ENCODE measurements at regions not wholly inside any gene's neighbourhood (a gene's known extent, or its start where the extent isn't known, plus 50 kb on each side); places are given as distances from the start of the nearest gene placed in this dataset.

- H3K27ac ChIP-seq, result no peak overlapping the region
- no peak for TF ChIP-seq ZFX (IDR thresholded peaks at IDR 0.05)
- TF ChIP-seq, protein P1, sequence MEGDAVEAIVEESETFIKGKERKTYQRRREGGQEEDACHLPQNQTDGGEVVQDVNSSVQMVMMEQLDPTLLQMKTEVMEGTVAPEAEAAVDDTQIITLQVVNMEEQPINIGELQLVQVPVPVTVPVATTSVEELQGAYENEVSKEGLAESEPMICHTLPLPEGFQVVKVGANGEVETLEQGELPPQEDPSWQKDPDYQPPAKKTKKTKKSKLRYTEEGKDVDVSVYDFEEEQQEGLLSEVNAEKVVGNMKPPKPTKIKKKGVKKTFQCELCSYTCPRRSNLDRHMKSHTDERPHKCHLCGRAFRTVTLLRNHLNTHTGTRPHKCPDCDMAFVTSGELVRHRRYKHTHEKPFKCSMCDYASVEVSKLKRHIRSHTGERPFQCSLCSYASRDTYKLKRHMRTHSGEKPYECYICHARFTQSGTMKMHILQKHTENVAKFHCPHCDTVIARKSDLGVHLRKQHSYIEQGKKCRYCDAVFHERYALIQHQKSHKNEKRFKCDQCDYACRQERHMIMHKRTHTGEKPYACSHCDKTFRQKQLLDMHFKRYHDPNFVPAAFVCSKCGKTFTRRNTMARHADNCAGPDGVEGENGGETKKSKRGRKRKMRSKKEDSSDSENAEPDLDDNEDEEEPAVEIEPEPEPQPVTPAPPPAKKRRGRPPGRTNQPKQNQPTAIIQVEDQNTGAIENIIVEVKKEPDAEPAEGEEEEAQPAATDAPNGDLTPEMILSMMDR (conservative IDR thresholded peaks at IDR 0.05), result no peak
Measured at GRCh38 chr6:18931086-18931485, 543.9 kb downstream of the RNF144B start.

DNA sequence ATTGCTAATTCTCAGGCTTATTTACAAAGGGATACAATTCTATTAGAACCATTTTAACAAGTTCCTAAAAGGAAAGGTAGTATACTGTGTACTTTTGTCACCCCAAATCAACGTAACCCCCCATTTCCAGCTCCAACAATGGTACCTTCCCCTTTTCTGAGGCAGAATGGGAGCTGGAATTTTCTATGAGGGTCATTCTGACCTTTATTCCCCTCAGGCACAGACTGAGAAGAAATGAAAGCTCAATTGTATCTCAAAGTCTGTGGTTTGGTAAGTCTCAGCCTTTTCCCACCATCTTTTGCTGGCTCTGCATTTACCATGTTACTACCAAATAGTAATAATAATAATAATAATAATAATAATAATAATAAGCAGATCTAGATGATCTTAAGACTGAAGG is 571.0 kb downstream of the RNF144B start:
- TF ChIP-seq, protein P1 (conservative IDR thresholded peaks at IDR 0.05), result no peak
- TF ChIP-seq ZFX (IDR thresholded peaks at IDR 0.05), result no peak
- H3K27ac ChIP-seq, result no peak overlapping the region

GRCh38 chr6:18961566-18961965 is 574.4 kb downstream of the RNF144B start:
- no peak for TF ChIP-seq ZFX (IDR thresholded peaks at IDR 0.05)
- TF ChIP-seq, protein P1 (conservative IDR thresholded peaks at IDR 0.05), result no peak
- no peak overlapping the region for H3K27ac ChIP-seq

GRCh38 chr6:18962361-18962905 is 575.3 kb downstream of the RNF144B start:
- no peak for TF ChIP-seq ZFX (IDR thresholded peaks at IDR 0.05)
- TF ChIP-seq, protein P1 (conservative IDR thresholded peaks at IDR 0.05), result no peak
- no peak overlapping the region for H3K27ac ChIP-seq

DNA sequence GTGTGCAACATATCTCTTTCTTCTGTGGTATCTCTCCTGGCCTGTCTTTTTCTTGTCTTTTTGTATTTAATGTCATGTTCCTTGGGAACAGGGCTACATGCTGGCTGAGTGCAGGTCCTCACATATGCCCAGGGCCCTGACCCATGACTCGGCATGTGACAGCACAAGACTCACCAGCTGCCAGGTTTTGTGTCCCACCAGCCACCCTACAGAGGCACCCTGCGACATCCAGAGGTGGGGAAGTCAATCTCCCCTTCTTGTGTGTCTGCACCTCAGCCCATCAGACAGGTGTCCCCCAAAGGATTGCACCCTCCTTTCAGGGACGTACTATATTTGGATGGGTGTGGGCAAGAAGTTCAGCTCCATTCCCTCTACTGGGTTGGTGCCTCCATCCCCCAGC is 576.3 kb downstream of the RNF144B start:
- no peak overlapping the region for H3K27ac ChIP-seq
- TF ChIP-seq, protein P1 (conservative IDR thresholded peaks at IDR 0.05), result no peak
- TF ChIP-seq ZFX (IDR thresholded peaks at IDR 0.05), result no peak

DNA sequence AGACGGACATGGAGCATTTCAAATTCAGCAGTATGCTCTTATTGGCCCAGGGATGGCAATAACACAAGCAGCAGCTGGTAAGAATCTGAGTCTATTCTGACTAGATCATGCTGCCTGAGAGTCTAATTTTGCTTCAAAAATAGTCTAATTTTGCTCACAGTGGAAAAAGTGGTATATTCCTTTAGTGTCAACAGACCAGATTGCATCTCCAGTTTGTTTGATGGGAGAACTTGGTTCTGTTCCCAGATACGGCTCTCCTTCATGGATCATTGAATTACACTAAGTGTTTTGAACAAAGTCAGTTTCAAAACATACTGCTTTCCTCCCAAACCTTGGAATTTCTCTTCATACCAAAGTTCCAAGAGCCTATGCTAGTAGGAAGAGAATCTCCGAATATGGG is 586.1 kb downstream of the RNF144B start:
- no peak for TF ChIP-seq ZFX (IDR thresholded peaks at IDR 0.05)
- TF ChIP-seq, protein P1 (conservative IDR thresholded peaks at IDR 0.05), result no peak
- H3K27ac ChIP-seq, result no peak overlapping the region

DNA sequence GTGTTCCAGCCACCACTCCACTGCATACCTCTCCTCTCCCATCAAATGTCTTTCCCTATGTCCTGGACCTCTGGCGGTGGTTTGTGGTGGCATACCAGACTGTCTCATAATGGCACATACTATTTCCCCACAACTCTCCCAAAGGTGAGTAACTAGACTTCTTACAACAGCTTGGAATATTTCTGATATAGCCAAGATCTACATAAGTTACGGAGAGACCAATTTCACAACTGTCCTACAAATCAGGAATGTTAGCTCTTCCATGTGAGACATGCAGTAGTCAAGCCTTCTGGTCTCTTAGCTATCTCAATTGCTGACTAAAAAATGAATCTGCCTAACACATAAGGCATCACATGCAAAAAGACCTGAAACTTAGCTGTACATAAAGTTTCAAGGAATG is 588.9 kb downstream of the RNF144B start:
- H3K27ac ChIP-seq, result no peak overlapping the region
- TF ChIP-seq ZFX (IDR thresholded peaks at IDR 0.05), result no peak
- TF ChIP-seq, protein P1 (conservative IDR thresholded peaks at IDR 0.05), result no peak
